ENCODE measurements at regions not wholly inside any gene's neighbourhood (a gene's known extent, or its start where the extent isn't known, plus 50 kb on each side); places are given as distances from the start of the nearest gene placed in this dataset.
"Not testable (repeated sequence)": the region's sequence is repeated elsewhere in the genome, so short reads cannot be mapped to it uniquely, and the experiment has no call there.

GRCh38 chr13:85597790-85598500, 201.3 kb downstream of the SLITRK6 start:
- DNase-seq = no peak

- DNase-seq = no peak
Measured at GRCh38 chr13:85592211-85592610, 207.0 kb downstream of the SLITRK6 start.

GRCh38 chr13:85590231-85590931, 208.8 kb downstream of the SLITRK6 start:
- DNase-seq = no peak

- no peak for DNase-seq
Measured at GRCh38 chr13:85589021-85589420, 210.2 kb downstream of the SLITRK6 start.

GRCh38 chr13:85588359-85588758, 210.9 kb downstream of the SLITRK6 start:
- DNase-seq = no peak

- DNase-seq = no peak
Measured at GRCh38 chr13:85586856-85587255, 212.4 kb downstream of the SLITRK6 start.

- no peak for DNase-seq
Measured at GRCh38 chr13:85586422-85586831, 212.8 kb downstream of the SLITRK6 start.

- DNase-seq = no peak
Measured at GRCh38 chr13:85582890-85583289, 216.3 kb downstream of the SLITRK6 start.

- DNase-seq = no peak
Measured at GRCh38 chr13:85575110-85575509, 224.1 kb downstream of the SLITRK6 start.

- DNase-seq = no peak
Measured at GRCh38 chr13:85567909-85568308, 231.3 kb downstream of the SLITRK6 start.

- no peak for DNase-seq
Measured at GRCh38 chr13:85565652-85566051, 233.6 kb downstream of the SLITRK6 start.

- no peak for DNase-seq
Measured at GRCh38 chr13:85564598-85564997, 234.6 kb downstream of the SLITRK6 start.

- no peak for DNase-seq
Measured at GRCh38 chr13:85562282-85562681, 236.9 kb downstream of the SLITRK6 start.

- DNase-seq = no peak
Measured at GRCh38 chr13:85557691-85558467, 241.3 kb downstream of the SLITRK6 start.

GRCh38 chr13:85551012-85551411, 248.2 kb downstream of the SLITRK6 start:
- DNase-seq = no peak

GRCh38 chr13:85549819-85550218, 249.4 kb downstream of the SLITRK6 start:
- no peak for DNase-seq

GRCh38 chr13:85548845-85549244, 250.4 kb downstream of the SLITRK6 start:
- not testable (repeated sequence) for DNase-seq

- no peak for DNase-seq
Measured at GRCh38 chr13:85545771-85546170, 253.4 kb downstream of the SLITRK6 start.

- no peak for DNase-seq
Measured at GRCh38 chr13:85544756-85545155, 254.5 kb downstream of the SLITRK6 start.

- no peak for DNase-seq
Measured at GRCh38 chr13:85543144-85543543, 256.1 kb downstream of the SLITRK6 start.

GRCh38 chr13:85541476-85541875, 257.7 kb downstream of the SLITRK6 start:
- DNase-seq = no peak

GRCh38 chr13:85538957-85539356, 260.3 kb downstream of the SLITRK6 start:
- DNase-seq = no peak

GRCh38 chr13:85537601-85538000, 261.6 kb downstream of the SLITRK6 start:
- no peak for DNase-seq

GRCh38 chr13:85536706-85537105, 262.5 kb downstream of the SLITRK6 start:
- DNase-seq = no peak
